ENCODE measurements at regions not wholly inside any gene's neighbourhood (a gene's known extent, or its start where the extent isn't known, plus 50 kb on each side); places are given as distances from the start of the nearest gene placed in this dataset.

- TF ChIP-seq FOXP2 (optimal IDR thresholded peaks at IDR 0.05; ENCODE audit: borderline replicate concordance, extremely low read depth, extremely low read length, insufficient read depth) (no peak), REST (IDR thresholded peaks at IDR 0.05; ENCODE audit: insufficient read depth in 1 of 2, low read depth in 2 of 2, low read length in 2 of 2) (no peak)
Measured at GRCh38 chr16:5383737-5384136, 286.1 kb upstream of the EEF2KMT start.

- TF ChIP-seq REST (IDR thresholded peaks at IDR 0.05; ENCODE audit: insufficient read depth in 1 of 2, low read depth in 2 of 2, low read length in 2 of 2), result no peak
- no peak for TF ChIP-seq POLR2AphosphoS5 (IDR thresholded peaks at IDR 0.05; ENCODE audit: low read depth, low read length)
- no peak for TF ChIP-seq SIN3A (IDR thresholded peaks at IDR 0.05; ENCODE audit: borderline replicate concordance, insufficient read depth, low read length)
- TF ChIP-seq FOXP2 (optimal IDR thresholded peaks at IDR 0.05; ENCODE audit: borderline replicate concordance, extremely low read depth, extremely low read length, insufficient read depth), result no peak
- TF ChIP-seq TAF1 (IDR thresholded peaks at IDR 0.05; ENCODE audit: borderline replicate concordance, insufficient read depth, low read length), result no peak
Measured at GRCh38 chr16:5382484-5382883, 284.9 kb upstream of the EEF2KMT start.

GRCh38 chr16:5381481-5381880 lies 283.9 kb upstream of the EEF2KMT start:
- TF ChIP-seq TAF1 (IDR thresholded peaks at IDR 0.05; ENCODE audit: borderline replicate concordance, insufficient read depth, low read length), result no peak
- no peak for TF ChIP-seq FOXP2 (optimal IDR thresholded peaks at IDR 0.05; ENCODE audit: borderline replicate concordance, extremely low read depth, extremely low read length, insufficient read depth)
- no peak for TF ChIP-seq REST (IDR thresholded peaks at IDR 0.05; ENCODE audit: insufficient read depth in 1 of 2, low read depth in 2 of 2, low read length in 2 of 2)
- TF ChIP-seq POLR2AphosphoS5 (IDR thresholded peaks at IDR 0.05; ENCODE audit: low read depth, low read length), result no peak
- TF ChIP-seq SIN3A (IDR thresholded peaks at IDR 0.05; ENCODE audit: borderline replicate concordance, insufficient read depth, low read length), result no peak

GRCh38 chr16:5379954-5380353 lies 282.4 kb upstream of the EEF2KMT start:
- TF ChIP-seq FOXP2 (optimal IDR thresholded peaks at IDR 0.05; ENCODE audit: borderline replicate concordance, extremely low read depth, extremely low read length, insufficient read depth) (no peak), REST (IDR thresholded peaks at IDR 0.05; ENCODE audit: insufficient read depth in 1 of 2, low read depth in 2 of 2, low read length in 2 of 2) (no peak), POLR2AphosphoS5 (IDR thresholded peaks at IDR 0.05; ENCODE audit: low read depth, low read length) (no peak), TAF1 (IDR thresholded peaks at IDR 0.05; ENCODE audit: borderline replicate concordance, insufficient read depth, low read length) (no peak), SIN3A (IDR thresholded peaks at IDR 0.05; ENCODE audit: borderline replicate concordance, insufficient read depth, low read length) (no peak)

GRCh38 chr16:5378531-5378930 lies 280.9 kb upstream of the EEF2KMT start:
- TF ChIP-seq REST (IDR thresholded peaks at IDR 0.05; ENCODE audit: insufficient read depth in 1 of 2, low read depth in 2 of 2, low read length in 2 of 2) (no peak), SIN3A (IDR thresholded peaks at IDR 0.05; ENCODE audit: borderline replicate concordance, insufficient read depth, low read length) (no peak), POLR2AphosphoS5 (IDR thresholded peaks at IDR 0.05; ENCODE audit: low read depth, low read length) (no peak), TAF1 (IDR thresholded peaks at IDR 0.05; ENCODE audit: borderline replicate concordance, insufficient read depth, low read length) (no peak), FOXP2 (optimal IDR thresholded peaks at IDR 0.05; ENCODE audit: borderline replicate concordance, extremely low read depth, extremely low read length, insufficient read depth) (no peak)
